Endothelial cell of umbilical vein (primary cell): ENCODE measurements at regions not wholly inside any gene's neighbourhood (a gene's known extent, or its start where the extent isn't known, plus 50 kb on each side); places are given as distances from the start of the nearest gene placed in this dataset.

Experiments
- BruUV-seq: library from RNA; stranded (reverse); fragments of 400-500 nt; replicated peaks from 2 replicates; lab custom pipeline; 2021; lab: Mats Ljungman, UMichigan
- CTCF ChIA-PET: fragments of 300-600, 350-600 bp; sonication (Branson Sonifier 250); formaldehyde crosslinking; loops from one replicate; lab custom pipeline; 2021; ENCODE audit warnings: antibody characterized with exemption, inconsistent platforms; lab: Charles Lee
- POLR2A ChIA-PET: fragments of 300-600, 350-600 bp; sonication (Branson Sonifier 250); formaldehyde crosslinking; loops from one replicate; lab custom pipeline; 2021; ENCODE audit warnings: antibody characterized with exemption, inconsistent platforms; lab: Charles Lee
- DNase-seq: peaks from one replicate; pipeline ENCODE4 v3.0.0-alpha.2; 2011; ENCODE audit warnings: low read depth, low spot score
- FAIRE-seq: peaks from 2 replicates; lab custom pipeline; 2011; peaks lifted over from hg19 to GRCh38; lab: Jason Lieb, UNC
- H2AFZ ChIP-seq: 2 replicates; pipeline ENCODE4 v1.6.0; 2012; ENCODE audit warnings: low read depth, low read length, control low read depth, inconsistent platforms
- H3K27ac ChIP-seq: 2 replicates; pipeline ENCODE4 v1.5.1; 2011; ENCODE audit warnings: low read depth, mild to moderate bottlenecking, control low read depth, low read length, moderate library complexity; ENCODE audit not compliant: insufficient read depth
- H3K27me3 ChIP-seq, 2 experiments: 2 replicates each; pipeline versions ENCODE4 v1.6.0 to v1.6.1; 2011; ENCODE audit warnings: low read length in 2 of 2, mixed read lengths in 1 of 2; ENCODE audit not compliant: control insufficient read depth in 2 of 2, insufficient read depth in 2 of 2
- H3K36me3 ChIP-seq, 2 experiments: 2 replicates in 1 of 2; 3 replicates in 1 of 2; pipeline ENCODE4 v1.5.1; 2011; ENCODE audit warnings: low read length in 2 of 2, mild to moderate bottlenecking in 1 of 2, moderate library complexity in 1 of 2; ENCODE audit not compliant: control insufficient read depth in 2 of 2, insufficient read depth in 2 of 2; ENCODE audit errors: extremely low read depth in 1 of 2
- H3K4me1 ChIP-seq: 3 replicates; pipeline ENCODE4 v1.5.1; 2011; ENCODE audit warnings: mild to moderate bottlenecking, low read length; ENCODE audit not compliant: control insufficient read depth, insufficient read depth; ENCODE audit errors: extremely low read depth
- H3K4me2 ChIP-seq: 2 replicates; pipeline ENCODE4 v1.6.1; 2011; ENCODE audit warnings: low read length, control low read depth, mixed read lengths; ENCODE audit not compliant: insufficient read depth
- H3K4me3 ChIP-seq, 3 experiments: fragments of 200-600 bp in 1 of 3; sonication (generic), shearing (Covaris generic) in 1 of 3; replicated peaks in 1 of 3; 2 replicates each; pipeline ENCODE4 v1.5.1; 2011 to 2016; ENCODE audit warnings: control low read depth in 3 of 3, low read length in 3 of 3, mild to moderate bottlenecking in 2 of 3, inconsistent platforms in 1 of 3, low read depth in 1 of 3, moderate library complexity in 1 of 3; ENCODE audit not compliant: insufficient read depth in 1 of 3
- H3K79me2 ChIP-seq: 2 replicates; pipeline ENCODE4 v1.6.0; 2012; ENCODE audit warnings: low read length, inconsistent platforms; ENCODE audit not compliant: control insufficient read depth, insufficient read depth
- H3K9ac ChIP-seq: replicated peaks from 2 replicates; pipeline ENCODE3; 2011; ENCODE audit warnings: low read length, control low read depth; ENCODE audit not compliant: insufficient read depth; ENCODE audit errors: extremely low read depth
- H3K9me1 ChIP-seq: replicated peaks from 3 replicates; pipeline ENCODE4 v1.6.0; 2011; ENCODE audit warnings: mild to moderate bottlenecking, low read length; ENCODE audit not compliant: control insufficient read depth, insufficient read depth; ENCODE audit errors: extremely low read depth
- H3K9me3 ChIP-seq: replicated peaks from 2 replicates; pipeline ENCODE4 v1.5.1; 2012; ENCODE audit warnings: low read length, inconsistent platforms; ENCODE audit not compliant: control insufficient read depth, insufficient read depth
- H4K20me1 ChIP-seq: replicated peaks from 2 replicates; pipeline ENCODE3; 2011; ENCODE audit warnings: mild to moderate bottlenecking, low read length; ENCODE audit not compliant: control insufficient read depth, insufficient read depth; ENCODE audit errors: extremely low read depth
- EZH2 ChIP-seq: IDR thresholded peaks from 2 replicates; pipeline ENCODE4 v1.6.1; 2012; ENCODE audit warnings: borderline replicate concordance, low read depth, mild to moderate bottlenecking, moderate library complexity, low read length, inconsistent platforms; ENCODE audit not compliant: severe bottlenecking
- FOS ChIP-seq: IDR thresholded peaks from 2 replicates; pipeline ENCODE4 v1.6.1; 2011; ENCODE audit warnings: mild to moderate bottlenecking, low read length, moderate library complexity, borderline replicate concordance; ENCODE audit not compliant: insufficient read depth
- GATA2 ChIP-seq: IDR thresholded peaks from 2 replicates; pipeline ENCODE4 v1.7.0; 2011; ENCODE audit warnings: low read depth, mild to moderate bottlenecking, moderate library complexity, mixed read lengths, low read length; ENCODE audit not compliant: insufficient read length, insufficient read depth
- MYC ChIP-seq: IDR thresholded peaks from one replicate; pipeline ENCODE4 v1.6.1; 2011; ENCODE audit warnings: mild to moderate bottlenecking, low read depth, low read length
- POLR2AphosphoS5 ChIP-seq: IDR thresholded peaks from 2 replicates; pipeline ENCODE4 v1.6.1; 2012; ENCODE audit warnings: low read depth, mild to moderate bottlenecking, control low read depth, low read length, moderate library complexity; ENCODE audit not compliant: insufficient read depth
- dilution Hi-C: fragments of 300-500 bp; cut with MboI; formaldehyde crosslinking; loops from one replicate; pipeline ENCODE4 v1.15.0; 2019; ENCODE audit warnings: low sequenced_read_pairs; ENCODE audit not compliant: extremely low pct_ligation_motif_present
- intact Hi-C: fragments of 100-400 bp; cut with micrococcal nuclease; formaldehyde crosslinking; loops from one replicate; pipeline ENCODE4 v1.10.0; 2022
- TF ChIP-seq, protein P1 (sequence below), 2 donors: IDR thresholded peaks; 1 replicate in 1 of 2; 2 replicates in 1 of 2; pipeline ENCODE4 v1.5.1; 2011; ENCODE audit warnings: low read length in 2 of 2, mild to moderate bottlenecking in 2 of 2, moderate library complexity in 2 of 2, control low read depth in 1 of 2, inconsistent platforms in 1 of 2, low read depth in 1 of 2; ENCODE audit not compliant: insufficient read depth in 1 of 2; ENCODE audit errors: extremely low read depth in 1 of 2

DNA sequence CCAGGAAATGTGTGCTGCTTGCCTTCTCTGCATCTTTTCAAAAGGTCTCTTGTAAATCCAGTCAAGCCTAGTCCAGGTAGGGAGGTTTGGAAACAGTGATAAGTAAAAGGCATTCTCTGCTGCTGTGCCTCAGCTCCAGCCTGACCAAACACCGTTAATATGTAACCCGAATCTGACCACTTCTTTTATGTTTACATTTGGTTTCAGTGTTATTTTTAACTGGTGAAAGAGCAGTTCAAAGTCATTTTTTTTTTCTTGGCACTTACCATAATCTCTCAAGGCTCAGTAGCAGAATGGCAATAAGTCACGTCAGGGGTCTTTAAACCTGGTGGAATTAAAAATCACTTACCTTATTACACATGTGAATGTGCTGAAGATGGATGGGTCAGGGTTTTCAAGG is 216.8 kb downstream of the PTEN start:
- Histone ChIP-seq H3K4me1 (no peaks in the 10 kb centered on the region), H3K36me3 (no peaks in the 10 kb centered on the region), H3K4me3 (no peak overlapping the region), H3K27ac (no peak overlapping the region), H3K79me2 (no peaks in the 10 kb centered on the region), H3K4me2 (no peak overlapping the region), H2AFZ (no peak overlapping the region), H3K27me3 (peaks cover 0 to 4% of the 10 kb centered on the region in 2 experiments), H4K20me1 (no peaks in the 10 kb centered on the region), H3K9me1 (no peaks in the 10 kb centered on the region), H3K9ac (no peak overlapping the region), H3K9me3 (no peaks in the 10 kb centered on the region)
- POLR2A ChIA-PET: no interaction called here
- CTCF ChIA-PET: interaction anchor here (1.2 kb wide), 1 partner anchor 11 kb away, joined by 3 read pairs; no protein-coding TSS in a partner anchor
- dilution Hi-C loops: no loop called here
- FAIRE-seq (no peak), DNase-seq (peak; percentile 28)
- no TSS peak for BruUV-seq
- TF ChIP-seq GATA2 (no peak), POLR2AphosphoS5 (no peak), EZH2 (no peak), FOS (no peak), MYC (no peak)
- TF ChIP-seq, protein P1, sequence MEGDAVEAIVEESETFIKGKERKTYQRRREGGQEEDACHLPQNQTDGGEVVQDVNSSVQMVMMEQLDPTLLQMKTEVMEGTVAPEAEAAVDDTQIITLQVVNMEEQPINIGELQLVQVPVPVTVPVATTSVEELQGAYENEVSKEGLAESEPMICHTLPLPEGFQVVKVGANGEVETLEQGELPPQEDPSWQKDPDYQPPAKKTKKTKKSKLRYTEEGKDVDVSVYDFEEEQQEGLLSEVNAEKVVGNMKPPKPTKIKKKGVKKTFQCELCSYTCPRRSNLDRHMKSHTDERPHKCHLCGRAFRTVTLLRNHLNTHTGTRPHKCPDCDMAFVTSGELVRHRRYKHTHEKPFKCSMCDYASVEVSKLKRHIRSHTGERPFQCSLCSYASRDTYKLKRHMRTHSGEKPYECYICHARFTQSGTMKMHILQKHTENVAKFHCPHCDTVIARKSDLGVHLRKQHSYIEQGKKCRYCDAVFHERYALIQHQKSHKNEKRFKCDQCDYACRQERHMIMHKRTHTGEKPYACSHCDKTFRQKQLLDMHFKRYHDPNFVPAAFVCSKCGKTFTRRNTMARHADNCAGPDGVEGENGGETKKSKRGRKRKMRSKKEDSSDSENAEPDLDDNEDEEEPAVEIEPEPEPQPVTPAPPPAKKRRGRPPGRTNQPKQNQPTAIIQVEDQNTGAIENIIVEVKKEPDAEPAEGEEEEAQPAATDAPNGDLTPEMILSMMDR (IDR thresholded peaks at IDR 0.05; ENCODE audit: extremely low read depth in 1 of 2, insufficient read depth in 1 of 2, low read depth in 1 of 2, low read length in 2 of 2): no peak
- intact Hi-C loops: no loop called here
